GM23338 (cell line): ENCODE measurements at regions not wholly inside any gene's neighbourhood (a gene's known extent, or its start where the extent isn't known, plus 50 kb on each side); places are given as distances from the start of the nearest gene placed in this dataset.

Source experiments
- ATAC-seq: fragments of 200-7000 bp; cut with Tn5 transposase; 3 replicates; pipeline ENCODE4 v1.9.1; 2020
- DNase-seq: peaks from one replicate; pipeline ENCODE4 v3.0.0-alpha.2; 2015; ENCODE audit warnings: low spot score
- H2AFZ ChIP-seq: fragments of 200-600 bp; sonication (generic); 2 replicates; pipeline ENCODE4 v1.8.0; 2016; ENCODE audit warnings: antibody characterized with exemption, mild to moderate bottlenecking, moderate library complexity
- H3F3A ChIP-seq: fragments of 200-600 bp; sonication (generic); replicated peaks from 2 replicates; pipeline ENCODE4 v1.8.0; 2017; ENCODE audit warnings: antibody characterized with exemption, mixed run types, low read depth
- H3K27ac ChIP-seq: fragments of 200-600 bp; sonication (generic); 2 replicates; pipeline ENCODE4 v1.6.1; 2016; ENCODE audit warnings: low read depth
- H3K27me3 ChIP-seq: fragments of 200-600 bp; sonication (generic); 2 replicates; pipeline ENCODE4 v1.8.0; 2016; ENCODE audit warnings: mild to moderate bottlenecking, mixed run types, moderate library complexity; ENCODE audit not compliant: insufficient read depth
- H3K36me3 ChIP-seq: fragments of 200-600 bp; sonication (generic); 2 replicates; pipeline ENCODE4 v1.8.0; 2016; ENCODE audit warnings: mild to moderate bottlenecking; ENCODE audit not compliant: insufficient read depth
- H3K4me1 ChIP-seq: fragments of 200-600 bp; sonication (generic); 2 replicates; pipeline ENCODE4 v1.8.0; 2016; ENCODE audit warnings: mild to moderate bottlenecking, moderate library complexity; ENCODE audit not compliant: insufficient read depth
- H3K4me2 ChIP-seq: fragments of 200-600 bp; sonication (generic); 2 replicates; pipeline ENCODE4 v1.7.1; 2017; ENCODE audit warnings: mixed run types
- H3K4me3 ChIP-seq: fragments of 200-600 bp; sonication (generic); 2 replicates; pipeline ENCODE4 v1.6.1; 2016; ENCODE audit warnings: mixed run types
- H3K79me2 ChIP-seq: fragments of 200-600 bp; sonication (generic); replicated peaks from 2 replicates; pipeline ENCODE4 v1.8.0; 2017; ENCODE audit warnings: mild to moderate bottlenecking; ENCODE audit not compliant: insufficient read depth
- H3K9me2 ChIP-seq: fragments of 200-600 bp; sonication (generic); 2 replicates; pipeline ENCODE4 v1.8.0; 2017; ENCODE audit not compliant: insufficient read depth
- H4K20me1 ChIP-seq: fragments of 200-600 bp; sonication (generic); replicated peaks from 2 replicates; pipeline ENCODE4 v1.8.0; 2017; ENCODE audit warnings: mild to moderate bottlenecking; ENCODE audit not compliant: insufficient read depth
- H3K27ac Mint-ChIP-seq: 2 replicates; pipeline ENCODE4 v1.8.0; 2020; ENCODE audit warnings: inconsistent platforms, mild to moderate bottlenecking, moderate library complexity, mixed read lengths
- H3K27me3 Mint-ChIP-seq: 3 replicates; pipeline ENCODE4 v1.8.0; 2022; ENCODE audit warnings: low read depth, mild to moderate bottlenecking, moderate library complexity, mixed read lengths, inconsistent platforms; ENCODE audit not compliant: insufficient read depth, poor library complexity
- H3K36me3 Mint-ChIP-seq: 3 replicates; pipeline ENCODE4 v1.8.0; 2021; ENCODE audit warnings: low read depth, mild to moderate bottlenecking, inconsistent platforms, moderate library complexity, mixed read lengths
- H3K4me1 Mint-ChIP-seq: 3 replicates; pipeline ENCODE4 v1.8.0; 2020; ENCODE audit warnings: mild to moderate bottlenecking, inconsistent platforms, mixed read lengths
- H3K4me3 Mint-ChIP-seq: 3 replicates; pipeline ENCODE4 v1.8.0; 2021; ENCODE audit warnings: moderate library complexity, mild to moderate bottlenecking, inconsistent platforms, mixed read lengths
- H3K9me3 Mint-ChIP-seq: 3 replicates; pipeline ENCODE4 v1.8.0; 2020; ENCODE audit warnings: moderate library complexity, mild to moderate bottlenecking, inconsistent platforms, mixed read lengths
- CREB1 ChIP-seq: fragments of 250-450 bp; sonication (Bioruptor Pico); IDR thresholded peaks from 2 replicates; pipeline ENCODE4 v1.5.0; 2020; ENCODE audit warnings: low read depth, mild to moderate bottlenecking, moderate library complexity
- EZH2 ChIP-seq: fragments of 200-600 bp; sonication (generic); IDR thresholded peaks from one replicate; pipeline ENCODE4 v1.8.0; 2017; ENCODE audit warnings: antibody characterized with exemption, mild to moderate bottlenecking, low read depth; ENCODE audit not compliant: unreplicated experiment
- JUNB ChIP-seq: IDR thresholded peaks from one replicate; pipeline ENCODE4 v1.6.1; 2016; ENCODE audit warnings: antibody characterized with exemption; ENCODE audit not compliant: unreplicated experiment
- POLR2AphosphoS5 ChIP-seq: IDR thresholded peaks from 2 replicates; pipeline ENCODE4 v1.6.1; 2016; ENCODE audit warnings: antibody characterized with exemption, low read depth
- ZNF114 ChIP-seq: fragments of 250-450 bp; sonication (Bioruptor Pico); IDR thresholded peaks from 2 replicates; pipeline ENCODE4 v1.5.0; 2020; ENCODE audit warnings: mild to moderate bottlenecking, moderate library complexity
- ZNF331 ChIP-seq: fragments of 250-450 bp; sonication (Bioruptor Pico); IDR thresholded peaks from 2 replicates; pipeline ENCODE4 v1.5.0; 2020; ENCODE audit warnings: low read depth, mild to moderate bottlenecking, moderate library complexity
- TF ChIP-seq, protein P1 (sequence below): fragments of 250-450 bp; sonication (Bioruptor Pico); IDR thresholded peaks from 2 replicates; pipeline ENCODE4 v1.5.0; 2020; ENCODE audit warnings: mild to moderate bottlenecking, moderate library complexity
- TF ChIP-seq, protein P2 (sequence below): IDR thresholded peaks from 2 replicates; pipeline ENCODE4 v1.6.1; 2016; ENCODE audit warnings: antibody characterized with exemption
- TF ChIP-seq, protein P3 (sequence below): IDR thresholded peaks from one replicate; pipeline ENCODE4 v1.6.1; 2018; ENCODE audit warnings: antibody characterized with exemption; ENCODE audit not compliant: unreplicated experiment

DNA sequence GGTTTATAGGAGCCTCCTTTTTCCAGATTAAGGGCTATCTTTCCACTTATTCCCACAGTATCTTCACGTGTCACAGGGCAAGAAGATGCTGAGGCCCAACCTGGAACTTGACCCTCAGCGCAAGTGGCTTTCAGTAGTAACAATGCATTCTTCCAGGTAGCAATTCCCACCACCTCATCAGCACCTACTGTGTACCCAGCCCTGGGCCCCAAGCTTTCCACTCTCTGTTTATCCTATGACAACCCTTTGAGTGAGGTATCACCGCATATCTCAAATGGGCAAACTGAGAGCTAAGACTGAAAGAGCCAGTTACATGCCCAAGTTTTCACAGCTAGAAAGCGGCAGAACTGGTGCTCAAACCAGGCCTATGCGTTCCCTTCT, 88.2 kb downstream of the CPN2 start:
- H4K20me1 ChIP-seq = no peaks in the 10 kb centered on the region

More for the DNA sequence above, 88.2 kb downstream of the CPN2 start:
- ATAC-seq = no peak
- Mint-ChIP-seq H3K4me1 (peaks cover 25% of the 10 kb centered on the region), H3K36me3 (0 out of 3 replicates have a peak, but pooled peaks cover 3% of the 10 kb centered on the region), H3K27me3 (peaks cover 4% of the 10 kb centered on the region), H3K27ac (no peak overlapping the region), H3K4me3 (no peak overlapping the region), H3K9me3 (peaks cover 4% of the 10 kb centered on the region; the same call in 1 of the 3 replicates)
- Histone ChIP-seq H3K27ac (no peak overlapping the region), H3K4me3 (no peak overlapping the region), H3K9me2 (no peaks in the 10 kb centered on the region), H3K36me3 (no peaks in the 10 kb centered on the region; the same call in 1 of the 2 replicates), H3K79me2 (no peaks in the 10 kb centered on the region), H3K4me1 (no peaks in the 10 kb centered on the region), H3K27me3 (no peaks in the 10 kb centered on the region), H3K4me2 (no peak overlapping the region), H2AFZ (no peak overlapping the region), H3F3A (no peaks in the 10 kb centered on the region)
- no peak for DNase-seq
- TF ChIP-seq CREB1 (CRISPR knock-in tag) = no peak
- no peak for TF ChIP-seq EZH2
- TF ChIP-seq, protein P1, sequence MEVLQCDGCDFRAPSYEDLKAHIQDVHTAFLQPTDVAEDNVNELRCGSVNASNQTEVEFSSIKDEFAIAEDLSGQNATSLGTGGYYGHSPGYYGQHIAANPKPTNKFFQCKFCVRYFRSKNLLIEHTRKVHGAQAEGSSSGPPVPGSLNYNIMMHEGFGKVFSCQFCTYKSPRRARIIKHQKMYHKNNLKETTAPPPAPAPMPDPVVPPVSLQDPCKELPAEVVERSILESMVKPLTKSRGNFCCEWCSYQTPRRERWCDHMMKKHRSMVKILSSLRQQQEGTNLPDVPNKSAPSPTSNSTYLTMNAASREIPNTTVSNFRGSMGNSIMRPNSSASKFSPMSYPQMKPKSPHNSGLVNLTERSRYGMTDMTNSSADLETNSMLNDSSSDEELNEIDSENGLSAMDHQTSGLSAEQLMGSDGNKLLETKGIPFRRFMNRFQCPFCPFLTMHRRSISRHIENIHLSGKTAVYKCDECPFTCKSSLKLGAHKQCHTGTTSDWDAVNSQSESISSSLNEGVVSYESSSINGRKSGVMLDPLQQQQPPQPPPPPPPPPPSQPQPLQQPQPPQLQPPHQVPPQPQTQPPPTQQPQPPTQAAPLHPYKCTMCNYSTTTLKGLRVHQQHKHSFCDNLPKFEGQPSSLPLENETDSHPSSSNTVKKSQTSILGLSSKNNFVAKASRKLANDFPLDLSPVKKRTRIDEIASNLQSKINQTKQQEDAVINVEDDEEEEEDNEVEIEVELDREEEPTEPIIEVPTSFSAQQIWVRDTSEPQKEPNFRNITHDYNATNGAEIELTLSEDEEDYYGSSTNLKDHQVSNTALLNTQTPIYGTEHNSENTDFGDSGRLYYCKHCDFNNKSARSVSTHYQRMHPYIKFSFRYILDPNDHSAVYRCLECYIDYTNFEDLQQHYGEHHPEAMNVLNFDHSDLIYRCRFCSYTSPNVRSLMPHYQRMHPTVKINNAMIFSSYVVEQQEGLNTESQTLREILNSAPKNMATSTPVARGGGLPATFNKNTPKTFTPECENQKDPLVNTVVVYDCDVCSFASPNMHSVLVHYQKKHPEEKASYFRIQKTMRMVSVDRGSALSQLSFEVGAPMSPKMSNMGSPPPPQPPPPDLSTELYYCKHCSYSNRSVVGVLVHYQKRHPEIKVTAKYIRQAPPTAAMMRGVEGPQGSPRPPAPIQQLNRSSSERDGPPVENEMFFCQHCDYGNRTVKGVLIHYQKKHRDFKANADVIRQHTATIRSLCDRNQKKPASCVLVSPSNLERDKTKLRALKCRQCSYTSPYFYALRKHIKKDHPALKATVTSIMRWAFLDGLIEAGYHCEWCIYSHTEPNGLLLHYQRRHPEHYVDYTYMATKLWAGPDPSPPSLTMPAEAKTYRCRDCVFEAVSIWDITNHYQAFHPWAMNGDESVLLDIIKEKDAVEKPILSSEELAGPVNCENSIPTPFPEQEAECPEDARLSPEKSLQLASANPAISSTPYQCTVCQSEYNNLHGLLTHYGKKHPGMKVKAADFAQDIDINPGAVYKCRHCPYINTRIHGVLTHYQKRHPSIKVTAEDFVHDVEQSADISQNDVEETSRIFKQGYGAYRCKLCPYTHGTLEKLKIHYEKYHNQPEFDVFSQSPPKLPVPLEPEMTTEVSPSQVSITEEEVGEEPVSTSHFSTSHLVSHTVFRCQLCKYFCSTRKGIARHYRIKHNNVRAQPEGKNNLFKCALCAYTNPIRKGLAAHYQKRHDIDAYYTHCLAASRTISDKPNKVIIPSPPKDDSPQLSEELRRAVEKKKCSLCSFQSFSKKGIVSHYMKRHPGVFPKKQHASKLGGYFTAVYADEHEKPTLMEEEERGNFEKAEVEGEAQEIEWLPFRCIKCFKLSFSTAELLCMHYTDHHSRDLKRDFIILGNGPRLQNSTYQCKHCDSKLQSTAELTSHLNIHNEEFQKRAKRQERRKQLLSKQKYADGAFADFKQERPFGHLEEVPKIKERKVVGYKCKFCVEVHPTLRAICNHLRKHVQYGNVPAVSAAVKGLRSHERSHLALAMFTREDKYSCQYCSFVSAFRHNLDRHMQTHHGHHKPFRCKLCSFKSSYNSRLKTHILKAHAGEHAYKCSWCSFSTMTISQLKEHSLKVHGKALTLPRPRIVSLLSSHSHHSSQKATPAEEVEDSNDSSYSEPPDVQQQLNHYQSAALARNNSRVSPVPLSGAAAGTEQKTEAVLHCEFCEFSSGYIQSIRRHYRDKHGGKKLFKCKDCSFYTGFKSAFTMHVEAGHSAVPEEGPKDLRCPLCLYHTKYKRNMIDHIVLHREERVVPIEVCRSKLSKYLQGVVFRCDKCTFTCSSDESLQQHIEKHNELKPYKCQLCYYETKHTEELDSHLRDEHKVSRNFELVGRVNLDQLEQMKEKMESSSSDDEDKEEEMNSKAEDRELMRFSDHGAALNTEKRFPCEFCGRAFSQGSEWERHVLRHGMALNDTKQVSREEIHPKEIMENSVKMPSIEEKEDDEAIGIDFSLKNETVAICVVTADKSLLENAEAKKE (CRISPR knock-in tag) = no peak
- TF ChIP-seq, protein P2, sequence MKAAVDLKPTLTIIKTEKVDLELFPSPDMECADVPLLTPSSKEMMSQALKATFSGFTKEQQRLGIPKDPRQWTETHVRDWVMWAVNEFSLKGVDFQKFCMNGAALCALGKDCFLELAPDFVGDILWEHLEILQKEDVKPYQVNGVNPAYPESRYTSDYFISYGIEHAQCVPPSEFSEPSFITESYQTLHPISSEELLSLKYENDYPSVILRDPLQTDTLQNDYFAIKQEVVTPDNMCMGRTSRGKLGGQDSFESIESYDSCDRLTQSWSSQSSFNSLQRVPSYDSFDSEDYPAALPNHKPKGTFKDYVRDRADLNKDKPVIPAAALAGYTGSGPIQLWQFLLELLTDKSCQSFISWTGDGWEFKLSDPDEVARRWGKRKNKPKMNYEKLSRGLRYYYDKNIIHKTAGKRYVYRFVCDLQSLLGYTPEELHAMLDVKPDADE = no peak
- TF ChIP-seq JUNB = no peak
- no peak for TF ChIP-seq ZNF331 (CRISPR knock-in tag)
- TF ChIP-seq ZNF114 (CRISPR knock-in tag) = no peak
- TF ChIP-seq, protein P3, sequence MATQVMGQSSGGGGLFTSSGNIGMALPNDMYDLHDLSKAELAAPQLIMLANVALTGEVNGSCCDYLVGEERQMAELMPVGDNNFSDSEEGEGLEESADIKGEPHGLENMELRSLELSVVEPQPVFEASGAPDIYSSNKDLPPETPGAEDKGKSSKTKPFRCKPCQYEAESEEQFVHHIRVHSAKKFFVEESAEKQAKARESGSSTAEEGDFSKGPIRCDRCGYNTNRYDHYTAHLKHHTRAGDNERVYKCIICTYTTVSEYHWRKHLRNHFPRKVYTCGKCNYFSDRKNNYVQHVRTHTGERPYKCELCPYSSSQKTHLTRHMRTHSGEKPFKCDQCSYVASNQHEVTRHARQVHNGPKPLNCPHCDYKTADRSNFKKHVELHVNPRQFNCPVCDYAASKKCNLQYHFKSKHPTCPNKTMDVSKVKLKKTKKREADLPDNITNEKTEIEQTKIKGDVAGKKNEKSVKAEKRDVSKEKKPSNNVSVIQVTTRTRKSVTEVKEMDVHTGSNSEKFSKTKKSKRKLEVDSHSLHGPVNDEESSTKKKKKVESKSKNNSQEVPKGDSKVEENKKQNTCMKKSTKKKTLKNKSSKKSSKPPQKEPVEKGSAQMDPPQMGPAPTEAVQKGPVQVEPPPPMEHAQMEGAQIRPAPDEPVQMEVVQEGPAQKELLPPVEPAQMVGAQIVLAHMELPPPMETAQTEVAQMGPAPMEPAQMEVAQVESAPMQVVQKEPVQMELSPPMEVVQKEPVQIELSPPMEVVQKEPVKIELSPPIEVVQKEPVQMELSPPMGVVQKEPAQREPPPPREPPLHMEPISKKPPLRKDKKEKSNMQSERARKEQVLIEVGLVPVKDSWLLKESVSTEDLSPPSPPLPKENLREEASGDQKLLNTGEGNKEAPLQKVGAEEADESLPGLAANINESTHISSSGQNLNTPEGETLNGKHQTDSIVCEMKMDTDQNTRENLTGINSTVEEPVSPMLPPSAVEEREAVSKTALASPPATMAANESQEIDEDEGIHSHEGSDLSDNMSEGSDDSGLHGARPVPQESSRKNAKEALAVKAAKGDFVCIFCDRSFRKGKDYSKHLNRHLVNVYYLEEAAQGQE = no peak
- no peak for TF ChIP-seq POLR2AphosphoS5
